Upper lobe of right lung (tissue), 1 donor: ENCODE measurements at regions not wholly inside any gene's neighbourhood (a gene's known extent, or its start where the extent isn't known, plus 50 kb on each side); places are given as distances from the start of the nearest gene placed in this dataset.
"Not testable (repeated sequence)": the region's sequence is repeated elsewhere in the genome, so short reads cannot be mapped to it uniquely, and the experiment has no call there.

Experiments
- ATAC-seq: fragments of 200-7000 bp; cut with Tn5 transposase; one replicate; pipeline ENCODE4 v1.9.1; 2020; ENCODE audit warnings: mild to moderate bottlenecking, moderate library complexity
- DNase-seq: peaks from one replicate; pipeline ENCODE4 v3.0.0-alpha.2; 2020
- H3K27ac ChIP-seq: fragments of 200-600 bp; one replicate; pipeline ENCODE4 v1.8.0; 2022
- H3K27me3 ChIP-seq: fragments of 200-600 bp; one replicate; pipeline ENCODE4 v1.8.0; 2022; ENCODE audit warnings: mild to moderate bottlenecking
- H3K36me3 ChIP-seq: fragments of 200-600 bp; one replicate; pipeline ENCODE4 v1.8.0; 2022
- H3K4me1 ChIP-seq: fragments of 200-600 bp; one replicate; pipeline ENCODE4 v1.8.0; 2022
- H3K4me3 ChIP-seq: fragments of 200-600 bp; one replicate; pipeline ENCODE4 v1.8.0; 2022; ENCODE audit warnings: mild to moderate bottlenecking
- H3K9me3 ChIP-seq: fragments of 200-600 bp; one replicate; pipeline ENCODE4 v1.8.0; 2022
- intact Hi-C: fragments of 100-400 bp; cut with DNase I; formaldehyde crosslinking; loops from one replicate; pipeline ENCODE4 v1.11.0; 2022
- TF ChIP-seq, protein P1 (sequence below): fragments of 200-600 bp; IDR thresholded peaks from one replicate; pipeline ENCODE4 v1.8.0; 2022; ENCODE audit warnings: antibody characterized with exemption
- donor health status: DM: no; HTN: yes; CAD: no; lungs with severe emphysema.

DNA sequence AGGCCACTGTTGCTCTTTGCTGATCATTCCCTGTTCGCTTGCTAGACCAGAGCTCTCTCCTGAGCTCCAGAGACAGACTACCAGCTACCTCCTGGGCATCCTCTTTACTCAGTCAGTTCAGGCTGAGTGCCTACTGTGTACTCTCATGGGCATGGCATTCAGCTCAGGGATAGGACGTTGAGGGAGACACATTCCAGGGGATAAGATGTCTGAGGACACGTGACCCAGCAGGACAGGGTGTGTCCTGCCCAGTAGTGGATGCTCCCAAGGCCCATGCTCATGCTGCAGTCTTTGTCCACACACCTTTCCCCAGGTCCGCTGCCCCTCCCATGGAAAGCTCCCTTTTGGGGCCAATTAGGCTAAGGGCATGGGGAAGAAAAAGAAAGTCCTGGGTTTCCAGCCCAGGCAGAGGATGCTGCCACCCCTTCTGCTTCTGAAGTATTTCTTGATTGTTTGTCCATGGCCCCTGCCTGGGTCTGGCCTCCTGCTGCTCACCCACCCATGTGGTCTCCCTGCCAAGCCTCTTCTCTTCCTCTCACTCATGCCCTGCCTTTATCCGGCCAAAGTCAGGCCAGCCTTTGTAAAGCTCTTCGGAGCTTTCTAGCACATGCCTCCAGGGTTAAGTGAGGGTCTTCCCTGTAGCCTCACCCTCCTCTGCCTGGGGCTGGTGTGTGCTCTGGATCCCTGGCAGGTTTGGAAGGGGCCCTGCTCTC is 60.5 kb upstream of the PITX1 start:
- no peak overlapping the region for H3K27ac ChIP-seq
- no peaks in the 10 kb centered on the region for H3K36me3 ChIP-seq
- TF ChIP-seq, protein P1, sequence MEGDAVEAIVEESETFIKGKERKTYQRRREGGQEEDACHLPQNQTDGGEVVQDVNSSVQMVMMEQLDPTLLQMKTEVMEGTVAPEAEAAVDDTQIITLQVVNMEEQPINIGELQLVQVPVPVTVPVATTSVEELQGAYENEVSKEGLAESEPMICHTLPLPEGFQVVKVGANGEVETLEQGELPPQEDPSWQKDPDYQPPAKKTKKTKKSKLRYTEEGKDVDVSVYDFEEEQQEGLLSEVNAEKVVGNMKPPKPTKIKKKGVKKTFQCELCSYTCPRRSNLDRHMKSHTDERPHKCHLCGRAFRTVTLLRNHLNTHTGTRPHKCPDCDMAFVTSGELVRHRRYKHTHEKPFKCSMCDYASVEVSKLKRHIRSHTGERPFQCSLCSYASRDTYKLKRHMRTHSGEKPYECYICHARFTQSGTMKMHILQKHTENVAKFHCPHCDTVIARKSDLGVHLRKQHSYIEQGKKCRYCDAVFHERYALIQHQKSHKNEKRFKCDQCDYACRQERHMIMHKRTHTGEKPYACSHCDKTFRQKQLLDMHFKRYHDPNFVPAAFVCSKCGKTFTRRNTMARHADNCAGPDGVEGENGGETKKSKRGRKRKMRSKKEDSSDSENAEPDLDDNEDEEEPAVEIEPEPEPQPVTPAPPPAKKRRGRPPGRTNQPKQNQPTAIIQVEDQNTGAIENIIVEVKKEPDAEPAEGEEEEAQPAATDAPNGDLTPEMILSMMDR, result no peak
- no peaks in the 10 kb centered on the region for H3K4me1 ChIP-seq
- peaks cover 11% of the 10 kb centered on the region for H3K27me3 ChIP-seq
- intact Hi-C loops, result no loop called here
- H3K9me3 ChIP-seq, result no peaks in the 10 kb centered on the region
- DNase-seq, result no peak
- no peak overlapping the region for H3K4me3 ChIP-seq
- ATAC-seq, result peak; percentile 12

DNA sequence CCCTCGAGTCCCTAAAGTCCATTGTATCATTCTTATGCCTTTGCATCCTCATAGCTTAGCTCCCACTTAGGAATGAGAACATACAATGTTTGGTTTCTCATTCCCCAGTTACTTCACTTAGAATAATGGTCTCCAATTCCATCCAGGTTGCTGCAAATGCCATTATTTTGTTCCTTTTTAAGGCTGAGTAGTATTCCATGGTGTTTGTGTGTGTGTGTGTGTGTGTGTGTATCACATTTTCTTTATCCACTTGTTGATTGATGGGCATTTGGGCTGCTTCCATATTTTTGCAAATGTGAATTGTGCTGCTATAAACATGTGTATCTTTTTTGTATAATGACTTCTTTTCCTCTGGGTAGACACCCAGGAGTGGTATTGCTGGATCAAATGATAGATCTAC is 59.5 kb upstream of the PITX1 start:
- intact Hi-C loops, DNase-seq, H3K9me3 ChIP-seq, ATAC-seq, H3K4me1 ChIP-seq, H3K4me3 ChIP-seq, H3K36me3 ChIP-seq, H3K27ac ChIP-seq: not testable (repeated sequence)
- H3K27me3 ChIP-seq, result peaks cover 11% of the 10 kb centered on the region

DNA sequence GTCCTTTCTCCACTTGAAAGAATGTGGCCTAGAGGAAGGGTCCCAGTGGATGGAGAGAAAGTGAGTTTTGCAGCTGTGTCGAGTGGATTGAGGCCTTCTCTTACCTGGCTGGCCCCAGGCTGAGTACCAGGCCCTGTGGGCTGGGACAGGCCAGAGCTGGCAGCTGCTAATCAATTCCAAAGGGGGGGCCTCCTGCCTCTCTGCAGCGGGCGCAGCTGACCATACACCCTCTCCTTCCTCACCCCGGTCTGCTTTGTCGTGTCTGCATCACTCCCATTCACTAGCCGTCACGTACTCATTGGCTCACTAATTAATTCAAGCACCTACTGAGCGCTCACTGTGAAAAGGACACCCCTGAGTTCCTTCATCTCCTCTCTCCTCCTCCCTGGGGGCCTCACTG is 58.4 kb upstream of the PITX1 start:
- DNase-seq (peak; percentile 30), ATAC-seq (no peak)
- Histone ChIP-seq H3K36me3 (no peaks in the 10 kb centered on the region), H3K9me3 (no peaks in the 10 kb centered on the region), H3K27me3 (peaks cover 11% of the 10 kb centered on the region), H3K4me1 (no peaks in the 10 kb centered on the region), H3K4me3 (no peak overlapping the region), H3K27ac (no peak overlapping the region)
- intact Hi-C loops, result no loop called here
- TF ChIP-seq, protein P1, result no peak

DNA sequence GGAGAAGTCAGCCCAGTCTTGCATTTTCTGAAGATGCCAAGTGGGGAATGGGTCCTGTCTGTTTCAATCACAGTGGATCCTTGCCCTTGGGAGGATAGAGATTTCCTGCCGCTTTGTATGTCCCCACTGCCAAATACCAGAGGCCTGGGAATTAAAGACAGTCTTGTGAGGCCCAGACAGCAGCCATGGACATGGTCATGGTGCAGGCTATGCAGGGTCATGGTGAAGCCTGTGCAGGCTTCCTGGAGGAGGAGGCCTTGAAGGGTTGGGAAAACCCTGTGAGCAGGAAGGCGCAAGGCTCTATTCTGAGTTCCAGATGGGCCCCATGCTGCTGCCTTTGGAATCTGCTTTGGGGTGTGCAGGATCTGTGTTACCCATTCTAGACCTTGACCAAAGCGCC is 57.3 kb upstream of the PITX1 start:
- intact Hi-C loops, result no loop called here
- H3K9me3 ChIP-seq, result no peaks in the 10 kb centered on the region
- TF ChIP-seq, protein P1, result no peak
- no peak overlapping the region for H3K27ac ChIP-seq
- no peaks in the 10 kb centered on the region for H3K36me3 ChIP-seq
- peak; percentile 36 for DNase-seq
- peaks cover 11% of the 10 kb centered on the region for H3K27me3 ChIP-seq
- no peak overlapping the region for H3K4me3 ChIP-seq
- ATAC-seq, result no peak
- H3K4me1 ChIP-seq, result no peaks in the 10 kb centered on the region

DNA sequence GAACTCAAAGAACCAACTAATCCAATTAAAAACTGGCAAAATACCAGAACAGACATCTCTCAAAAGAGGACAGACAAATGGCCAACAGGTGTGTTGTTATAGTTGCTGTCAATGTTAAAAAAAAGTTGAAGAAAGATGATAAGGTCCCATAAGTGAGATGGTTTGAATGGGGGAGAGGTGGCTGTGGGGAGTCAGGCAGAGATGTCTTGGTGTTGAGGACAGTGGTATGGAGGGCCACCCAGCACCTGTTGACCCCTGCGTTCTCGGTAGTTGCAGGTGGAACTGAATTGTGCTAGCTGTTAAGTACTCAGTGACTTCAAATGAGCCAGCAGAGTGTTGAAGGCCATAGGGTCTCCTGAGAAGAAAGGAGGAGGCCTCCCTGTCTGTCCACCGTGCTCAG is 55.9 kb upstream of the PITX1 start:
- no peak for DNase-seq
- Histone ChIP-seq H3K4me3 (no peak overlapping the region), H3K27me3 (no peaks in the 10 kb centered on the region)

DNA sequence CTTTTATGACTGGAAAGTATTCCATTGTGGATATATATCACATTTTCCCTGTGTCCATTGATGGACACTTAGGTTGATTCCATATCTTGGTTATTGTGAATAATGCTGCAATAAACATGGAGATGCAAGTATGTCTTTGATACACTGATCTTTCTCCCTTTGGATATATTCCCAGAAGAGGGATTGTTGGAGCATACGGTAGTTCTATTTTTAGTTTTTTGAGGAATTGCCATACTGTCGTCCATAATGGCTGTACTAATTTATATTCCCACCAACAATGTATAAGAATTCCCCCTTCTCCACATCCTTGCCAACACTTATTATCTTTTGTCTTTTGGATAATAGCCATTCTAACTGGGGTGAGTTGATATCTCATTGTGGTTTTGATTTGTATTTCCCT is 54.9 kb upstream of the PITX1 start:
- intact Hi-C loops, result no loop called here
- Histone ChIP-seq H3K9me3 (no peaks in the 10 kb centered on the region), H3K27me3 (no peaks in the 10 kb centered on the region), H3K36me3 (no peaks in the 10 kb centered on the region), H3K4me3 (no peak overlapping the region), H3K4me1 (no peaks in the 10 kb centered on the region), H3K27ac (no peak overlapping the region)
- DNase-seq, result no peak
- no peak for ATAC-seq
- TF ChIP-seq, protein P1, result no peak

More for the DNA sequence above, 55.9 kb upstream of the PITX1 start:
- TF ChIP-seq, protein P1, result no peak
- ATAC-seq, result no peak
- Histone ChIP-seq H3K9me3 (no peaks in the 10 kb centered on the region), H3K4me1 (no peaks in the 10 kb centered on the region), H3K36me3 (no peaks in the 10 kb centered on the region), H3K27ac (no peak overlapping the region)
- intact Hi-C loops, result no loop called here
